ENCODE measurements at regions not wholly inside any gene's neighbourhood (a gene's known extent, or its start where the extent isn't known, plus 50 kb on each side); places are given as distances from the start of the nearest gene placed in this dataset.
A peak's percentile ranks its signal among the peaks of the same experiment; 100 is the strongest.
"Not testable (repeated sequence)": the region's sequence is repeated elsewhere in the genome, so short reads cannot be mapped to it uniquely, and the experiment has no call there.

DNA sequence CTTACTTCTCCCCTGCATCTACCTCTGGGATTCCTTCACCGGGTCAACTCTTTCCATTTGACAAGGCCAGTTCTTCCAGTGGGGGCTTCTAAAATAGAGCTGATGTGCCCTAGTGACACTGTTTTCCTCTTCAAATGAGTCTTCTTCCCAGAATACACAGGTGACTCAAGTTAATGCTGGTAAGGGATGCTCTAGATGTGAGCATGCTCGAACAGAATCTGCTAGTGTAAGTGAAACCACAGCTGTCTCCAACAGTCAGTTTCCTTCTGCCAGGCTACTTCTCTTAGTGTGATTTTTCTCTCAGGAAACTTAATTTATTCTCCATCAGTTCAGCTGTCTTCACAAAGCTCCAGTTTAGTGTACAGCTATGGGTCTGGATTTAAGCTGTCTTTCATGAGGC is 194.9 kb upstream of the C1orf87 start:
- DNase-seq (ENCODE audit: low spot score), result no peak

DNA sequence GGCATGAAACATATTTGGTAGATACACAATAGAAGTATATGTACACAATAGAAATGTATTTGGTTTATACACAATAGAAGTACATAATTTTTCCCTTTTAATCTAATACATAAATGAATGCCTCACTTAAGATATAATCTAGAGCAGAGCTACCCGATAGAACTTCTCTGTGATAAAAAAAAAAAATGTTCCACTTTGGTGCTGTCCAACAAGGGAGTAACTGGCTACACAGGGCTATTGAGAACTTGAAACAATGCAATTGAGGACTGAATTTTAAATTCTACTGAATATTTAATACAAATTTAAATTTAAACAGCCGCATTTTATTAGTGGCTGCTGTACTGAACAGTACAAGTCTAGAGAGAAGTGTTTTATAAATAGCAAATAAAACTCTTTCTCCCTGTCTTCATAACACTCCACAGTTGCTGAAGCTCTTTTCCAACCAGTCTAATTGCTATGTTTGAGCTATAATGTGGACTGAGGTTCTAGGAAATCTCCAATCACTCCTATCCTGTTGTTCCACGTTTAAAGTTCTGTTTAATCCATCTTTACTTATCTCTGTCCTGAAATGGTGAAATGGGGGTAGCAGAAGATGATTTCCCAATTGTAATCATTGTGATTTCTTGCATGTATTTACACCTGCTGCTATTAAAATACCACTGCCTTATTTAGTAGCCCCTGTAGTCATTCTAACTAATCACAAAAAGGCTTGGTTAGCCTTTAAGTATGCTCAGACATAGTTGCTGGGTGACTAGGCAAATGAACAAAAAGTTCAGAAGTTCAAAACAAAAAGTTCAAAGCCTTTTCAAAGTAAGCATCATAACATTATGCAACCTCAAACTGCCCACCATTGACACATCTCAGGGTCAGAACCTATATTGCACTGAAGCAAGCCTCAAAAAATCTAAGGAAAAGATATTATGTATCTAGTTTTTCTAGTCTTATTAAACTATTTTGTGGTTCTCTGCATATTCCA is 192.3 kb upstream of the C1orf87 start:
- DNase-seq (ENCODE audit: low spot score), result peak; percentile 40

DNA sequence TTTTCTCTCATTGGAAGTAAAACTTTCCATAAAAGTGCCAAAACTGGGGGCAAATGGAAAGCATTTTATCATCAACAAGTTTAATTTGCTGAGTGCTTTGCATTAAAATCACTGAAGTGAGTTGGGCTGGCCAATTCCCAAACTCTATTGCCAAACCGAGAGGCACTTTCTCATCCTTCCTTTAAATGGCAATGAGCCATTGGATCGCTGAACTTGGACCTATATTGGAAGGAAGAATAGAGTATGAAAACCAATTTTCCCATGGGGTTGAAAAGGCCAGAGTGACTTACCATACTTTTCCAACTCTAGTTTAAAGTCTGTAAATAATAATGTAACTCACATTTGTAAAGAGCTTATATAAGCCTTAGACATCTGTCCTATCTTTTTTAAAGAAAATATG is 189.1 kb upstream of the C1orf87 start:
- no peak for DNase-seq (ENCODE audit: low spot score)

DNA sequence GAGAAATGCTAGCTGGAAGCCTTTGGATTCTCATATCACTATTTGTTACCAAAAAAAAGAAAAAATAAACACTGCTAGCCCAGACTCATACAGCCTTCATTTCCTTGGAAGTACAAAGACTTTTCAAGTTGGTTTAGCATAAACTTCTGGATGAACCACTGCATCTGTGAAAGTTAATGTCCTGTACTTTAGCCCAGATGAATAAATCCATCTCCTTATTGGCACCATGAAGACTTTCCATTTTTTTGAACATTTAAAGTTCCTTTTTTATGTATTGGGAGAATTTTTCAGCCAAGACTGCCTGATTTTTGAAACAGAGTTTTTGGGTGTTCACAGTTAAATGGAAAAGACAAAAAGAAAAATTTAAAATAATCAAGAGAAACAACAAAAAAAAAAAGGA is 184.0 kb upstream of the C1orf87 start:
- no peak for DNase-seq (ENCODE audit: low spot score)

DNA sequence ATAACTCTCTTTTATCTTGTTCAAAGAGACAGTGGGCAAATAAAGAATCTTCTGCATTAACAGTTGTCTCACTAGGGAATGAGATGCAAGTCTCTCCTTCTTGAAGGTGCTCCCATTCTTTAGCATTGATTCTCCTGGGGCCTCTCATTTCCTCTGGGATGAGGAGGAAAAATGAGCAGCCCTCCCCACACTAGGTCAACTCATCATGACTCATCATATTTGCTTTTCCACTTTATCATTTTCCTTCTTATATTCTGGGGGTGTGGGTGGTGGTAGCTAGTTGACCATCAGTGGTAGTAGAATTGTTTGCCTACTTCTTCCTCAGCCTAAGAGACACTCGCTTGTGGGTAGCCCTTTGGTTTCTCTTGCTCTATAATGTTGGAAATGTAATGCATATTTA is 182.0 kb upstream of the C1orf87 start:
- DNase-seq (ENCODE audit: low spot score), result no peak

DNA sequence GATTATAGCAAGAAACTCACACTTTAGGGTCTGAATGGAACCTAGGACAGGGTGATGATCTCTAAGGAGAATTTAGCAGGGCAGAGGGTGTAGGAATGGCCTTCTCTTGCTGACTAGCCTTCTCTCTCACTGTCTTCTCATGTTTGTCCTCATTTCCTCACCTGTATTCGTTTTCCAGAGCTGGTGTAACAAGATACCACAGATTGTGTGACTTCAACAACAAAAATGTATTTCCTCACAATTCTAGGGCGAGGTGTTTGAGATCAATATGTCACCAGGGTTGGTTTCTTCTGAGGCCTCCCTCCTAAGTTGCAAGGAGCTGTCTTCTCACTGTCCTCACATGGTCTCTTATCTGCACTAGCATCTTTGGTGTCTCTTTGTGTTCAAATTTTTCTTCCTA is 177.9 kb upstream of the C1orf87 start:
- DNase-seq (ENCODE audit: low spot score), result no peak

GRCh38 chr1:60247467-60247866 is 173.9 kb upstream of the C1orf87 start:
- DNase-seq (ENCODE audit: low spot score), result not testable (repeated sequence)

- peak; percentile 16 for DNase-seq (ENCODE audit: low spot score)
Measured at GRCh38 chr1:60245324-60245723, 171.8 kb upstream of the C1orf87 start.

DNA sequence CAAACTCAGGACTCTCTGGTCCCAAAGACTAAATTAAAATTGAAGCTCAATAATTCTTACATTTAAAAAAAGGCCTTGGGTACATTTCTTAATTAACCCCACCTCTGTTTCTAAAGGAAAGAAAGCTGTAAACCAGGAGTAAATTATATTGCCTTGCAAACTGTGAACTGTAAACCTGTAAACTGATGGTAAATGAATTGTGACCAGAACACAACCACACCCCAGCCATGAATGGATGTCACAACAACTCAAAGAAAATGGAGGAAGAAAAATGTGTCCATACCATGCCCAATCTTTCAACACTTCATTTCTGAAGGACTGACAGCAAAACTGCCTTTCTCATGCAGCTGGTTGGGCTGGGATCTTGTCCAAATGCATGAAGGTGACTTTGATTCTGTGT is 171.3 kb upstream of the C1orf87 start:
- no peak for DNase-seq (ENCODE audit: low spot score)

DNA sequence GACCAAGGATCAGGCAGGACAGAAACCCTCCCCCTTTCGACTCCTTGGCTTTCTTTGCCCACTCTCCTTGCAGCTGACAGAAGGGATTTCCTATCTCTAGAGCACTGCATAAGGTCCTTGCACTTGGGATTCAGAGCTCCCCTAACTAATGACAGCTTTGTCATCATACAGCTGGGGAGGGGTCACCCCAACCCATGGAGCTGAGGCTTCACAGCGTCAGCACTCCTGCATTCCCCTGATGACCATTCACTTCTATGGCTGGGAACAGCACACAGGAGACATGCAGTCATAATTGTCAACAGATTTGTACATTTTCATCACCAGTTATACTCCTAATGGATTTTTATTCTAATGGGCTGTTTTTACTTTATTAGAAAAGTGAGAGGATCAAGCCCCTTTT is 161.7 kb upstream of the C1orf87 start:
- DNase-seq (ENCODE audit: low spot score), result no peak

- DNase-seq (ENCODE audit: low spot score), result no peak
Measured at GRCh38 chr1:60234776-60235175, 161.2 kb upstream of the C1orf87 start.

DNA sequence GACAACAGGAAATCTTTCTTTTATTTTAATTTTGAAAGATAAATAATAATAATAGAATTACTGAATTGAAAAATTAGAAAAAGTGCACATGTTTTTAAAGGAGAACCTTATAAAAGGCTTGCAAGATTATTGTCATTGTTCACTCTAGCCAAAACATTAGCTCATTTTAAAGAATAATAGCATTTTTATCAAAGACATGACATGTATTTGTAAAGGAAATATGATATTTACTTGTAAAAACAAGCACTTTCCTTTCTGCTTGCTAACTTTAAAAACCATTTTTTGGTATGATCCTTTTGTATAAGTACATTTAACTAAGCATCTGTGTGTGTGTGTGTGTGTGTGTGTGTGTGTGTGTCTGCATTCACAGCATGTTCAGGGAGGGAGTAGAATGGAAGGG is 156.3 kb upstream of the C1orf87 start:
- DNase-seq (ENCODE audit: low spot score), result no peak

- no peak for DNase-seq (ENCODE audit: low spot score)
Measured at GRCh38 chr1:60228041-60228491, 154.5 kb upstream of the C1orf87 start.

DNA sequence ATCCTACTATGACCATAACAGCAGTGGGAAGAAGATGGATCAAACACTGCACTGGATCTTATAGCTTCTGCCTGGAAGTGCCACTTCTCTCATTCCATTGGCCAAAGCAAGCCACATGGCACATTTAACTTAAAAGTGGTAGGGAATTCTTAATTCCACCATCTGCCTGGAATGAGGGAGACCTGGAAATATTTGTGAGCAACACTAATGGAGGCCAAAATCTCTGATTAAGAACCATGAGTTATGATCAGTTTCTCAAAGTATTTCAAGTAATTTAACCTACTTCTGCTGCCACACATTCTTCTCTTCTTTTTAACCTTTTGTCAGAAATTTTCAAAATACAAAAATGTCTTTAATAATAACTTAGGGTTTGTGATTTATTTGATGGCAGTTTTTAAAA is 154.0 kb upstream of the C1orf87 start:
- DNase-seq (ENCODE audit: low spot score), result no peak

GRCh38 chr1:60225486-60225885 is 151.9 kb upstream of the C1orf87 start:
- DNase-seq (ENCODE audit: low spot score), result no peak

DNA sequence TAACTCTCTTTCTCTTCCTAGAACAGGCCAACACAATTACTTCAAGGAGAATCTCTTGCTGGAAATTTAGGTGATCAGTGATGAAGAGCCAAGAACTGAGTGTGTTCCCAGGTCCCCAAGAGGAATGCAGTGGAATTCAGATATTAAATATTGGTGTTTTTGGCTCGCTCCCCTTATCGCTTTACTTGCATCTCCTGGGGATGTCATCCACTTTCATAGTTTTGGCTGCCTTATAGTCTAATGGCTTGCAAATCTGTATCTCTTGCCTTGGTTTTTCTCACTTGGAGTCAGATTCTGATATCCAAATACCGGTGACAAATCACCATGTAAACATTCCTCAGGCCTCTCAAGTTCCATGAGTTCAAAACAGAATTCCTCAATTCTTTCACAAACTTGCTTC is 151.0 kb upstream of the C1orf87 start:
- DNase-seq (ENCODE audit: low spot score), result no peak

GRCh38 chr1:60223158-60223557 is 149.6 kb upstream of the C1orf87 start:
- no peak for DNase-seq (ENCODE audit: low spot score)

DNA sequence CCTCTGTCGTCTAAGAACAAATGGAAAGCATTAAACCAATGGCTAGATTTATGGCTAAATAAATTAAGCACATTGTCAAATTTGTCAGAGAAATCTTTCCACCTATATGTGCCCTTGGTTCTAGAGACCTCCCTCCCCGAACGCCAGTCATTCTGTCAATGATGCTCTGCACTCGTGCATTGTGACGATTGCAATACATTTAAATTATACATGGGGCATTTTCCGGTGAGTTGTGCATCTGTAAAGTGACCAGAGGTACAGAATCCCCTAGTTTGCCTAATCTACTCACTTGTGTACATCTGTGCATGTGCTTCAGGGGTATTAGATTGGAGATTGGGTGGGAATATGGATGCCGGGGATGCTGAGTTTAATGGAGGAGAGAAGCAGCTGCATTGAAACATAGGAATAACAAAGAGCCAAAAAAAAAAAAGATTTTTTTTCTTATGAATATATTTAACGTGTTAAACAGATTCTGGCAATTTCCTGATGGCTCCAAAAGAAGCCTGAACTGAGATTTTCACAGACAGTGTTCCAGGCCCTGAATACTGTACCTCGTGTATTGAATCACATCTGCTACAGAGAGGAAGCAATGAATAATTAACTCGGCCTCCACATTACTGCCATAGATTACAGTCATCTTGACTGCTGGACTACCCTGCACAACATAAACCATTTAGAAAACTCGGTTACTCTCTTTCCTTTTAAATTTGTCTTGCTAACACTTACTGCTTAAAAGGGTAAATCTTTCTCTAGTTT is 149.0 kb upstream of the C1orf87 start:
- DNase-seq (ENCODE audit: low spot score), result no peak

GRCh38 chr1:60213253-60213652 is 139.7 kb upstream of the C1orf87 start:
- no peak for DNase-seq (ENCODE audit: low spot score)

GRCh38 chr1:60196026-60196425 is 122.5 kb upstream of the C1orf87 start:
- no peak for DNase-seq (ENCODE audit: low spot score)

- no peak for DNase-seq (ENCODE audit: low spot score)
Measured at GRCh38 chr1:60185684-60186083, 112.1 kb upstream of the C1orf87 start.

DNA sequence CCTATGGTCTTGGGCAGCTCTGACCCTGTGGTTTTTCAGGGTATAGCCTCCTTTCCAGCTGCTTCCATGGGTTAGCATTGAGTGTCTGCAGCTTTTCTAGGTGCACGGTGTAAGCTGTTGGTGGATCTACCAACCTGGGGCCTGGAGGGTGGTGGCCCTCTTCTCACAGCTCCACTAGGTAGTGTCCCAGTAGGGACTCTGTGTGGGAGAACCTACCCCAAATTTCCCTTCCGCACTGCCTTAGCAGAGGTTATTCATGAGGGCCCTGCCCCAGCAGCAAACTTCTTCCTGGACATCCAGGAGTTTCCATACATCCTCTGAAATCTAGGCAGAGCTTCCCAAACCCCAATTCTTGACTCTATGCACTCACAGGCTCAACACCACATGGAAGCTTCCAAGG is 111.0 kb upstream of the C1orf87 start:
- DNase-seq (ENCODE audit: low spot score), result no peak
